ENCODE measurements at regions not wholly inside any gene's neighbourhood (a gene's known extent, or its start where the extent isn't known, plus 50 kb on each side); places are given as distances from the start of the nearest gene placed in this dataset.

DNA sequence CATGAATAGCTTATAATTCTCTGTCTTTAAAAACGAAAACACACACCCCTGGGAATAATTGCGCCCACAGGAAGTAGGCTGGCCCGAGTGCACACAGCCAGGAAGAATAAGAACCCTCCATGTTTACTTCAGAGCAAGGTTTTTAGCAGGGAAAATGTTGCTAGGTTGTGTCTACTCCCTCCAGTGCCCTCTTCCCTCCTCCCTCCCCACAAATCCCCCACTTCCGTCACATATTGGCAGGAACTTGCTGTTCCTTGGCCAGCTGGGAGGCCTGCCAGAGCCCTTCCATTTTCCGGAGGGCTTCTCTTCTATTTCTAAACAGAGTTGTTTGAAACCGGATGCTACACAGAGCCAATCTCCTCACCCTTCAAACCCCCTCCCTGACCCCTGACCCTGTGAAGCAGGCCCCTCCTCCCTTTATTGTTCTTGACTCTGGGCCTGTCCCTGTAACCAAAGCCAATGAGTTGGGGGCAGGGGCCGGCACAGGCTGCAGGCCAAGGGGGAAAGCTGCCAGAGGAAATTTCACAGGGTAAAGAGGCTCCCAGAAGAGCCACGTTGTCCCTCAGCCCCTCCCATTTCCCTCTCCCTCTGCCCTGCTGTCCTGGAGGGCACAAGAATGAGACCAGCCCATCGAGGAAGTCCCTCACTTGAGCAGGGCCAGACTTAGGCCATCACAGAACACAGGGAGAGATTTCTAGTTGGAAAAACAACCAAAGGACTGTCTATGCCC lies 49.8 kb upstream of the LGALSL start:
- no peak for TF ChIP-seq EZH2 (optimal IDR thresholded peaks at IDR 0.05; ENCODE audit: low read depth, low read length)
- TF ChIP-seq, protein P1, sequence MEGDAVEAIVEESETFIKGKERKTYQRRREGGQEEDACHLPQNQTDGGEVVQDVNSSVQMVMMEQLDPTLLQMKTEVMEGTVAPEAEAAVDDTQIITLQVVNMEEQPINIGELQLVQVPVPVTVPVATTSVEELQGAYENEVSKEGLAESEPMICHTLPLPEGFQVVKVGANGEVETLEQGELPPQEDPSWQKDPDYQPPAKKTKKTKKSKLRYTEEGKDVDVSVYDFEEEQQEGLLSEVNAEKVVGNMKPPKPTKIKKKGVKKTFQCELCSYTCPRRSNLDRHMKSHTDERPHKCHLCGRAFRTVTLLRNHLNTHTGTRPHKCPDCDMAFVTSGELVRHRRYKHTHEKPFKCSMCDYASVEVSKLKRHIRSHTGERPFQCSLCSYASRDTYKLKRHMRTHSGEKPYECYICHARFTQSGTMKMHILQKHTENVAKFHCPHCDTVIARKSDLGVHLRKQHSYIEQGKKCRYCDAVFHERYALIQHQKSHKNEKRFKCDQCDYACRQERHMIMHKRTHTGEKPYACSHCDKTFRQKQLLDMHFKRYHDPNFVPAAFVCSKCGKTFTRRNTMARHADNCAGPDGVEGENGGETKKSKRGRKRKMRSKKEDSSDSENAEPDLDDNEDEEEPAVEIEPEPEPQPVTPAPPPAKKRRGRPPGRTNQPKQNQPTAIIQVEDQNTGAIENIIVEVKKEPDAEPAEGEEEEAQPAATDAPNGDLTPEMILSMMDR (IDR thresholded peaks at IDR 0.05; ENCODE audit: low read length), result no peak
- TF ChIP-seq EZH2phosphoT487 (IDR thresholded peaks at IDR 0.05; ENCODE audit: low read length), result no peak
- no peaks in the 10 kb centered on the region for H3K79me2 ChIP-seq (ENCODE audit: low read length)
- H4K20me1 ChIP-seq (ENCODE audit: insufficient read depth, low read length), result no peaks in the 10 kb centered on the region
- no peak overlapping the region for H3K9ac ChIP-seq (ENCODE audit: low read length)
- no peak overlapping the region for H2AFZ ChIP-seq (ENCODE audit: low read length)
- no peaks in the 10 kb centered on the region for H3K4me1 ChIP-seq (ENCODE audit: low read length)
- no peaks in the 10 kb centered on the region for H3K9me2 ChIP-seq (replicated peaks; ENCODE audit: insufficient read depth, low read length)
- H3K27me3 ChIP-seq (replicated peaks; ENCODE audit: insufficient read depth, low read length), result no peaks in the 10 kb centered on the region
- H3K9me3 ChIP-seq (replicated peaks; ENCODE audit: insufficient read depth, low read length), result no peaks in the 10 kb centered on the region
- no peak overlapping the region for H3K27ac ChIP-seq (ENCODE audit: low read length)
- DNase-seq, result no peak
- H3K36me3 ChIP-seq (replicated peaks; ENCODE audit: insufficient read depth, low read length), result no peaks in the 10 kb centered on the region
- H3F3A ChIP-seq (ENCODE audit: insufficient read depth, low read length), result no peaks in the 10 kb centered on the region
- H3K4me3 ChIP-seq (ENCODE audit: low read length), result no peak overlapping the region
- H3K4me2 ChIP-seq (ENCODE audit: low read depth, low read length), result no peak overlapping the region
